ENCODE measurements at regions not wholly inside any gene's neighbourhood (a gene's known extent, or its start where the extent isn't known, plus 50 kb on each side); places are given as distances from the start of the nearest gene placed in this dataset.

DNA sequence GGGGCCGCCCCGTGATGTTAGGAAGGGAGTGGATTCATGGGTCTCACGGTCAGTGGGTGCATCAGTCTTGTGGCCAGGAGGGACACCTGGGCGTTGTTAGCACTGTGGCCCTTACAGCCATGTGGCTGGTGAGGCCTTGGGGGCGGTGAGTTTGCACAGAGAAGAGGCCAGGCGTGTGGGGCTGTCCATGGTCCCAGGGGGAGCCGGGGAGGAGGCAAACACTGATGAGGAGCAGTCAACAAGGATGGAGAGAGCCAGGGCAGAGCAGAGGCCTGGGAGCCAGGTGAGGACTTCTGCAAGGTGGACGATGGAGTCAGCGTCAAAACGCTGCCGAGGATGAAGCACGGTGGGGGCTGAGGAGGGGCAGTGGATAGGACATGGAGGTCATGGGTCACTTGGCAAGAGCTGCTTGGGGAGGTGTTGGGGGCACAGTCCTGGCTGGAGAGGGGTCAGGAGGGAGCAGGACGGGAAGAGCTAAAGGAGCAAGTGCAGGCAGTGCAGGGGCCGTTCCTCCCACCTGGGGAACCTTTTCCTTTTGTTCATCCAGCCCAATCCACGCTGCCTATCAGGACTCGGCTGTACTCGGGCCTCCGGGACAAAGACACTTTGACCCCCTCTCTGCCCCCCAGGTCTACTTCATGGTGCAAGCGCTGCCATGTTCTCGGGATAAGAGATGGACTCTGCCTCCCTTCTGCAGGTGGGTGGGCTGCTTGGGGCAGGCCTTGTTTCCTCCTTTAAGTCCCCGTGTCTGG, 801.1 kb downstream of the TBC1D22A start:
- no peak overlapping the region for H3K4me3 ChIP-seq (ENCODE audit: control insufficient read depth, low read depth, low read length)
- no peak for DNase-seq (ENCODE audit: low read depth)
- TF ChIP-seq, protein P1, sequence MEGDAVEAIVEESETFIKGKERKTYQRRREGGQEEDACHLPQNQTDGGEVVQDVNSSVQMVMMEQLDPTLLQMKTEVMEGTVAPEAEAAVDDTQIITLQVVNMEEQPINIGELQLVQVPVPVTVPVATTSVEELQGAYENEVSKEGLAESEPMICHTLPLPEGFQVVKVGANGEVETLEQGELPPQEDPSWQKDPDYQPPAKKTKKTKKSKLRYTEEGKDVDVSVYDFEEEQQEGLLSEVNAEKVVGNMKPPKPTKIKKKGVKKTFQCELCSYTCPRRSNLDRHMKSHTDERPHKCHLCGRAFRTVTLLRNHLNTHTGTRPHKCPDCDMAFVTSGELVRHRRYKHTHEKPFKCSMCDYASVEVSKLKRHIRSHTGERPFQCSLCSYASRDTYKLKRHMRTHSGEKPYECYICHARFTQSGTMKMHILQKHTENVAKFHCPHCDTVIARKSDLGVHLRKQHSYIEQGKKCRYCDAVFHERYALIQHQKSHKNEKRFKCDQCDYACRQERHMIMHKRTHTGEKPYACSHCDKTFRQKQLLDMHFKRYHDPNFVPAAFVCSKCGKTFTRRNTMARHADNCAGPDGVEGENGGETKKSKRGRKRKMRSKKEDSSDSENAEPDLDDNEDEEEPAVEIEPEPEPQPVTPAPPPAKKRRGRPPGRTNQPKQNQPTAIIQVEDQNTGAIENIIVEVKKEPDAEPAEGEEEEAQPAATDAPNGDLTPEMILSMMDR (IDR thresholded peaks at IDR 0.05; ENCODE audit: control insufficient read depth, insufficient read depth, low read depth, low read length, missing control alignments), result no peak

DNA sequence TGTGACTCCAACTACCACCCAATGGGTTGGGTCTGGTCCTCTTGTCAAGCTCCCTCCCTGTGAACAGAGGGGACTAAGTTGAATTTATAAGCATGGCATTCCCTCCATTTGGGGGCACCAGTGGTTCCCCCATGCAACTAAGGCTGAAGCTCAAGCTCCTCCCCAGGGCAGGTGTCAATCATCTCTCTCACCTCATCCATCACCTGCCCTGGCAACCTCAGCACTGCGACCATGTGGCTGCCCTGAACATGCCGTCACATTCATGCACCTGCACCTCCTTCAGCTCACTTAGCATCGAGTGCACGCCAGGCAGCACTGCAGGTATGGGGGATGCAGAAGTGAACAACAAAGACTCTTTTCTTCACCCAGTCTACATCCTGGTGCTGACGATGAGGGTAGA, 799.3 kb downstream of the TBC1D22A start:
- TF ChIP-seq, protein P1 (IDR thresholded peaks at IDR 0.05; ENCODE audit: control insufficient read depth, insufficient read depth, low read depth, low read length, missing control alignments), result no peak
- DNase-seq (ENCODE audit: low read depth), result no peak
- no peak overlapping the region for H3K4me3 ChIP-seq (ENCODE audit: control insufficient read depth, low read depth, low read length)

DNA sequence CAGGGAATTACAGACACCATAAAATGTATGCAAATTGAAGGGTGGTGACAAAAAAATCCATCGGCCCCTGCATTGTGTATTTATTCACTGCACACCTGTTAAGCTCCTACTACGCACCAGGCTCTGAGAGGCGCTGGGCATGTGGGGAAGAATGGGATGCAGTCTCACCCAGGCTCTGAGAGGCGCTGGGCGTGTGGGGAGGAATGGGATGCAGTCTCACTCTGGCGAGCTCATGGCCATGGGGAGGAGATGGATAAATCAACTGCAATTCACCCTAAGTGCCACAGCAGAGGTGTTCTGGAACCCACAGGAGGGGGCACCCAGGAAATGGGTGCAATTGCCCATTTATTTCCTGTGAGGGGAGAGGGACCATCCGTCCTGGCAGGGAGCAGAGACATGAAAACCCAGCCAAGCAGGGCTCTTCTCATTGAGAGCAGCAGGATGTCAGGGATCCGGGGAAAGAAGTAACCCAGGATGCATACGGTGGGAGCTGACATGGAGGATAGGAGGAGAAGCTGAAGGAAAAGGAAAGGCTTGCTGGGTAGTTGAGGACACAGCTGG, 798.7 kb downstream of the TBC1D22A start:
- DNase-seq (ENCODE audit: low read depth), result no peak
- TF ChIP-seq, protein P1 (IDR thresholded peaks at IDR 0.05; ENCODE audit: control insufficient read depth, insufficient read depth, low read depth, low read length, missing control alignments), result no peak
- no peak overlapping the region for H3K4me3 ChIP-seq (ENCODE audit: control insufficient read depth, low read depth, low read length)

DNA sequence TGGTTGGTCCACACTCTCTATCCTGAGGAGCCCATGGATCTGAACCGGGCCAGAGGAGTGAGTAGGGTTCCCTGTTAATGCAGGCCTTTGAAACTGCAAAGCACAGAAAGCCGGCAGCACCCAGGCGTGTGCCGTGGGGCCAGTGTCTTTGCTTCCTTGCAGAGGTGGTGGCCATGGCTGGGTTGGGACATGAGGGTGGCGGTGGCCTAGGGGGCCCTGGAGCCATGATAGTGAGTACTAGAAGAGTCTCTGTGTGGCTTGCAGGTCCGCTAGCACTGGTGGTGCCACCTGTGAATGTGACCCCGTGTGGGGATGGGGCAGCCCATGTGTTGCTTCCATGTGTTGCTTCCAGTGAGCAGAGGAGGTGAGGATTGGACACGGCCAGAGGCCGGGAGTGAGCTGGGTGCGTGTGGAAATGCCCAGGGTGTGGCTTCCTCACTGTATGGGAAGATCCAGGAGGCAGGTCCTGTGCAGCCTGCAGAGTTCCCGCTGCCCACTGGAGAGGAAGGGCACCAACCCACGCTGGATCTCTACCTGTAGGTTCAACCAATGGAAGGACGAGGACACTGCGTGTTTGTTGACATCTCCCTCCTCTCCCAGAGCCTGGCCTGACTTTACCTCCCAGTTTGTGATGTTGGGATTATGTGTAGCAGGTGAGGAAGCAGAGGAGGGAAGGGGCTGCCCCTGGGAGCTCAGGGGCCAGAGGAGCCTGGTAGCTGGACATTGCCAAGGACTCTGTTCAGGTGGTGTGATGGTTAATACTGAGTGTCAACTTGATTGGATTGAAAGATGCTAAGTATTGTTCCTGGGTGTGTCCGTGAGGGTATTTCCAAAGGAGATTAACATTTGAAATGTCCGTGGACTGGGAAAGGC, 796.6 kb downstream of the TBC1D22A start:
- no peak for DNase-seq (ENCODE audit: low read depth)
- no peak overlapping the region for H3K4me3 ChIP-seq (ENCODE audit: control insufficient read depth, low read depth, low read length)
- TF ChIP-seq, protein P1 (IDR thresholded peaks at IDR 0.05; ENCODE audit: control insufficient read depth, insufficient read depth, low read depth, low read length, missing control alignments), result no peak

DNA sequence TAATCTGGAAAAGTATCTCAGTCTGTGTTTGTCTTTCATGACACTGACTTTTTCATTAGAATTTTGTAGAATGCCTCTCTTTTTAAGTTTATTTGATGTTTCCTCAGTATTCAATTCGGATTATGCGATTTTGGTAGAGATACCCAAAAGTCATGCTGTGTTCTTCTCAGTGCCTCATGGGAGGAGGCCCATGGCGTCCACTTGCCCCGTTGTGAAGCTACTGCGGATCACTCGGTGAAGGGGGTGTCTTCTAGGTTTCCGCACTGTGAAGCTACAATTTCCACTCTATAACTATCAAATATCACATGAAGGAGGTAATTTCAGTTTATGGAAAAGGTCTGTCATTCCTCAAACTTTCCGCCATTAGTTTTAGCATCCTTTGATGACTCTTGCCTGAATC, 794.0 kb downstream of the TBC1D22A start:
- no peak overlapping the region for H3K4me3 ChIP-seq (ENCODE audit: control insufficient read depth, low read depth, low read length)
- TF ChIP-seq, protein P1 (IDR thresholded peaks at IDR 0.05; ENCODE audit: control insufficient read depth, insufficient read depth, low read depth, low read length, missing control alignments), result no peak
- no peak for DNase-seq (ENCODE audit: low read depth)

DNA sequence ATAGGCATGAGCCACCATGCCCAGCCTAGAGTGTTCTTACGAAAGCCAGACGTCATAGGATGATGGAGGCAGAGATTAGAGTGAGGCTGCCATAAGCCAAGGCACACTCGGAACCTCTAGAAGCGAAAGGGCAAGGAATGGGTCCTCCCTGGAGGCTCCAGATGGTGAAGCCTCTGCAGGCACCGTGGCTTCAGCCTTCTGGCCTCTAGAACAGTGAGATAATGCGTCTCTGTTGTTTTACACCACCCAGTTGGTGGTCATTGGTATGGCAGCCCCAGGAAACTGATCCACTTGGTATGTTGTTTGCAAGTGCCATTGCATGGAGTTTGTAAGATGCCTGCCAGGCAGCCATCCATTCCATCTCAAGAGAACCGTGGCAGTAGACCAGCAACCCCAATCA, 791.0 kb downstream of the TBC1D22A start:
- no peak for DNase-seq (ENCODE audit: low read depth)
- TF ChIP-seq, protein P1 (IDR thresholded peaks at IDR 0.05; ENCODE audit: control insufficient read depth, insufficient read depth, low read depth, low read length, missing control alignments), result no peak
- no peak overlapping the region for H3K4me3 ChIP-seq (ENCODE audit: control insufficient read depth, low read depth, low read length)

Data from AG09309 (cell line).